DND-41 (cell line): ENCODE measurements at regions not wholly inside any gene's neighbourhood (a gene's known extent, or its start where the extent isn't known, plus 50 kb on each side); places are given as distances from the start of the nearest gene placed in this dataset.

ENCODE experiments used
- ATAC-seq: fragments of 200-7000 bp; cut with Tn5 transposase; 3 replicates; pipeline ENCODE4 v1.9.1; 2021; ENCODE audit warnings: low read depth; ENCODE audit not compliant: insufficient read depth
- DNase-seq: peaks from one replicate; pipeline ENCODE4 v3.0.0-alpha.2; 2020
- H2AFZ ChIP-seq: 2 replicates; pipeline ENCODE4 v1.6.0; 2012; ENCODE audit warnings: low read depth, low read length
- H3K27ac ChIP-seq: 2 replicates; pipeline ENCODE4 v1.5.1; 2012; ENCODE audit warnings: low read length, inconsistent platforms
- H3K27me3 ChIP-seq: fragments of 200-600 bp; sonication (generic); 2 replicates; pipeline ENCODE4 v1.6.0; 2012; ENCODE audit warnings: low read length, mild to moderate bottlenecking, inconsistent platforms; ENCODE audit not compliant: insufficient read depth, poor library complexity
- H3K36me3 ChIP-seq: 2 replicates; pipeline ENCODE4 v1.5.1; 2012; ENCODE audit warnings: low read length, inconsistent platforms; ENCODE audit not compliant: insufficient read depth
- H3K4me1 ChIP-seq: 2 replicates; pipeline ENCODE4 v1.5.1; 2012; ENCODE audit warnings: mild to moderate bottlenecking, low read length; ENCODE audit not compliant: insufficient read depth
- H3K4me2 ChIP-seq: 2 replicates; pipeline ENCODE4 v1.6.0; 2012; ENCODE audit warnings: mild to moderate bottlenecking, moderate library complexity, low read length, inconsistent platforms; ENCODE audit not compliant: insufficient read depth
- H3K4me3 ChIP-seq, 2 experiments: fragments of 200-600 bp in 1 of 2; shearing (Covaris generic) in 1 of 2; 2 replicates each; pipeline ENCODE4 v1.5.1; 2012 to 2016; ENCODE audit warnings: inconsistent platforms in 2 of 2, low read length in 2 of 2, mild to moderate bottlenecking in 2 of 2, low read depth in 1 of 2, moderate library complexity in 1 of 2
- H3K79me2 ChIP-seq: 2 replicates; pipeline ENCODE4 v1.6.0; 2012; ENCODE audit warnings: low read length, inconsistent platforms; ENCODE audit not compliant: insufficient read depth
- H3K9ac ChIP-seq: 2 replicates; pipeline ENCODE4 v1.6.0; 2012; ENCODE audit warnings: low read depth, mild to moderate bottlenecking, inconsistent platforms, low read length, moderate library complexity
- H3K9me3 ChIP-seq: 2 replicates; pipeline ENCODE4 v1.5.1; 2012; ENCODE audit warnings: low read length, moderate library complexity, mild to moderate bottlenecking, inconsistent platforms; ENCODE audit not compliant: insufficient read depth, severe bottlenecking
- H4K20me1 ChIP-seq: 2 replicates; pipeline ENCODE4 v1.6.0; 2012; ENCODE audit warnings: low read length; ENCODE audit not compliant: insufficient read depth
- CTCF ChIP-seq: IDR thresholded peaks from 2 replicates; pipeline ENCODE4 v1.5.1; 2012; ENCODE audit warnings: borderline replicate concordance, low read length, moderate library complexity, mild to moderate bottlenecking; ENCODE audit not compliant: poor library complexity, severe bottlenecking; ENCODE audit errors: extremely low read depth
- EZH2 ChIP-seq: IDR thresholded peaks from 3 replicates; pipeline ENCODE4 v1.6.1; 2012; ENCODE audit warnings: borderline replicate concordance, low read depth, mild to moderate bottlenecking, moderate library complexity, low read length, inconsistent platforms; ENCODE audit not compliant: severe bottlenecking

- H3K9ac ChIP-seq = no peak overlapping the region
- H4K20me1 ChIP-seq = no peaks in the 10 kb centered on the region
- DNase-seq (no peak), ATAC-seq (no peak)
- no peak for TF ChIP-seq EZH2
- no peak for TF ChIP-seq CTCF
- H3K4me1 ChIP-seq = no peaks in the 10 kb centered on the region
- H2AFZ ChIP-seq = no peak overlapping the region
- no peaks in the 10 kb centered on the region for H3K27me3 ChIP-seq
- no peaks in the 10 kb centered on the region for H3K79me2 ChIP-seq
- H3K36me3 ChIP-seq = no peaks in the 10 kb centered on the region
- no peak overlapping the region for H3K4me2 ChIP-seq
- H3K27ac ChIP-seq = no peak overlapping the region
- H3K4me3 ChIP-seq = no peak overlapping the region
- H3K9me3 ChIP-seq = no peaks in the 10 kb centered on the region
Observed at GRCh38 chr16:72309001-72309400, 137.0 kb upstream of the PMFBP1 start.

GRCh38 chr16:72308396-72308795 lies 136.4 kb upstream of the PMFBP1 start:
- Histone ChIP-seq H4K20me1 (no peaks in the 10 kb centered on the region), H3K9me3 (no peaks in the 10 kb centered on the region), H3K4me3 (no peak overlapping the region)

GRCh38 chr16:72302332-72302731 lies 130.4 kb upstream of the PMFBP1 start:
- H3K27me3 ChIP-seq = no peaks in the 10 kb centered on the region
- H3K36me3 ChIP-seq = no peaks in the 10 kb centered on the region
- TF ChIP-seq EZH2 (no peak), CTCF (no peak)
- H3K79me2 ChIP-seq = no peaks in the 10 kb centered on the region
- H3K27ac ChIP-seq = no peak overlapping the region
- no peak overlapping the region for H3K4me3 ChIP-seq
- no peak overlapping the region for H3K4me2 ChIP-seq
- no peaks in the 10 kb centered on the region for H3K9me3 ChIP-seq
- H2AFZ ChIP-seq = no peak overlapping the region
- H3K4me1 ChIP-seq = no peaks in the 10 kb centered on the region
- ATAC-seq (no peak), DNase-seq (no peak)
- H3K9ac ChIP-seq = no peak overlapping the region
- H4K20me1 ChIP-seq = no peaks in the 10 kb centered on the region

More at GRCh38 chr16:72308396-72308795, 136.4 kb upstream of the PMFBP1 start:
- Histone ChIP-seq H3K4me2 (no peak overlapping the region), H3K9ac (no peak overlapping the region), H3K27me3 (no peaks in the 10 kb centered on the region), H3K4me1 (no peaks in the 10 kb centered on the region), H3K79me2 (no peaks in the 10 kb centered on the region), H3K36me3 (no peaks in the 10 kb centered on the region), H2AFZ (no peak overlapping the region), H3K27ac (no peak overlapping the region)
- no peak for DNase-seq
- TF ChIP-seq EZH2 = no peak
- ATAC-seq = no peak

DNA sequence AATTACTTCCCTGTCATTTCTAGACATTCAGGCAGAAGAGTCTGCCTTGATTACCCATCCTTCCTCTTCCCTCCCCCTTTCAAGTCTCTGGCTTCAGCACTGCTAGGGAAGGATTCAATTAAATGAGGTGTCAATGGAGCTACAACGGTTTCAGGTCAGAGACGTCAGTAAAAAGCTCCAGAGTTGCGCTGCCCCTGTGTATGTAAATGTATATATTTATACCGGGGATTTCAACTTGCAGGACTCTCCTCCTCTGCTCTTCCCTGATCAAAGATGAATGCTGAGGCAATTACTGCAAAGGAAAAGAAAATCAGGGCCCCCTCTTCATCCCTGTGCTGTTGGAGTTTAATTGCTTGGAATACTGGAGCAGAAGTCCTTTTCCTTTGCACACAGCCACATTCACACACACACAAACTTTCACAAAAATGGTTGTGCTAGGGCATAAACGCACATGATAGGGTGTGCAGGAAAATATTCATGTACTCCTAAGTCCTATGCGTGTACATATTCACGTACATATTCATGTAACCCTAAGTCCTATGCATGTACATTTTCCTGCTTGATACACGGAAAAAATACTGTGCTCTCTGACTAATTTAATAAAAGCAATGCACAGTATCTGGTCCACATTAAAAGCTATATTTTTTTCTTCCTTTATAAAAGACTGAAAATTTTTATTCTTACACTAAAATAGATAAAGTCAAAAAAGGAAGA lies 129.7 kb upstream of the PMFBP1 start:
- TF ChIP-seq EZH2 = no peak
- no peak for TF ChIP-seq CTCF

More for the DNA sequence above, 129.7 kb upstream of the PMFBP1 start:
- Histone ChIP-seq H3K4me2 (no peak overlapping the region), H3K4me1 (no peaks in the 10 kb centered on the region), H3K79me2 (no peaks in the 10 kb centered on the region), H4K20me1 (no peaks in the 10 kb centered on the region), H3K9ac (no peak overlapping the region), H2AFZ (no peak overlapping the region), H3K9me3 (no peaks in the 10 kb centered on the region), H3K27me3 (no peaks in the 10 kb centered on the region), H3K4me3 (no peak overlapping the region), H3K27ac (no peak overlapping the region), H3K36me3 (no peaks in the 10 kb centered on the region)
- DNase-seq (no peak), ATAC-seq (no peak)
